GM04504 (cell line): ENCODE measurements at regions not wholly inside any gene's neighbourhood (a gene's known extent, or its start where the extent isn't known, plus 50 kb on each side); places are given as distances from the start of the nearest gene placed in this dataset.
"Not testable (repeated sequence)": the region's sequence is repeated elsewhere in the genome, so short reads cannot be mapped to it uniquely, and the experiment has no call there.

Source experiments
- DNase-seq: peaks from one replicate; pipeline ENCODE4 v3.0.0-alpha.2; 2012; ENCODE audit warnings: low read depth

GRCh38 chr13:44054525-44054924 lies 174.8 kb downstream of the LACC1 start:
- DNase-seq, result no peak

DNA sequence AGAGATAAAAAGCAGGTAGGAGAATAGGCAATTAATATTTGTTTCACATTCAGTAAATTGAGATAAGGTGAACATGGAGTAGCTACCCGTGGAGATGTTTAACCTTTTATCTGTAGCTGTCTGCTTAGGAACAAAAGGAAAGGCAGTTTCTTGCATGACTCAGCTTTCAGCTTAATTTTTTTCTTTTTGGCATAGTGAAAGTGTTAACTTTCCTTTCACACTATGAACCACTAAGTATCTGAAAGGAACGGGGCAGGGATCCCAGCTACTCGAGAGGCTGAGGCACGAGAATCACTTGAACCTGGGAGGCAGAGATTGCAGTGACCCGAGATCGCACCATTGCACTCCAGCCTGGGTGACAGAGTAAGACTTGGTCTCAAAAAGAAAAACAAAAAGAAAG lies 176.0 kb downstream of the LACC1 start:
- not testable (repeated sequence) for DNase-seq

- DNase-seq, result no peak
Observed at GRCh38 chr13:44058067-44058466, 178.4 kb downstream of the LACC1 start.

DNA sequence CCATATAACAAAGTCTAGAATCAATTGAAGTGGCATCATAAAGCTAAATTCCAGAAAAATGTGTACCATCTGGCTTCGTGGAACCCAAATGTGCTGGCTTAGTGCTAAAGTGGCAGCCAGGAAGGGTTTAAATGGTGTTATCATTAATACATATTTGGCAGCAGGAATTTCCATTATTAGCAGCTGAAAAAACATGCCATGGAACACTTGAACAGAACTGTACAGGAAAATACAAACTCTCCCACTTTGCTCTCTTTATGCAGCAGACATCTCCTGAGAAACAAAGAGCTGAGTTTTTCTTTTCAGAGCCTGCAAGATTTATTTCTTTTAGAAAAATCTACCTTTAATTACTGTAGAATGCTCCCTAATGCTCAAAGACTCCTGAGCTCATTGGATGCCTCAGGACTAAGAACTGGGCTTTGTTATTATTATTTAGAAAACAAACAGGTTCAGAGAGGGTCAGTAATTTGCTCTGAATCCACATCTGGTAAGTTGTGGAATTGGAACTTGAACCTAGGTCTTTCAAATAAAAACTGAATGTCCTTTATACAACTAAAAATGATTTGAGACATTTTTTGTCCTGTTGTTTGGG lies 179.0 kb downstream of the LACC1 start:
- DNase-seq, result no peak

DNA sequence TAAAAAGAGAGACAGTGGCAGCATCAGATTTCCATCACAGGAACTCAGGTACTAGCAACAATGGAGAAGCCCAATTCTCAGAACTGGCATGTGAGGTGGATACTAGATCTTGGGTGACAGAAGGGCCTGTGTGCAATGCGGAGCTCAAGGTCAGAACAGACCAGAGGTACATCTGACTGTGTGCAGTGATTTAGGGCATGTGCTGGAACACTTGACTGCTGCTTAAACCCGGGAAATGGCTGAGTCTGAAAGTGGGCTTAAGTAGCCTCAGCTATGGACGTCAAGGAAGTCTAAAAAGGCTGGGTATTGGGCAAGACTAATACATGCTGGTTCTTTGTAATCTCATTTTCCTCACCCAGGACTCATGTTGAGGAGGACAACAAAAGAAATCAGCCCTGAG lies 182.2 kb downstream of the LACC1 start:
- DNase-seq, result no peak

DNA sequence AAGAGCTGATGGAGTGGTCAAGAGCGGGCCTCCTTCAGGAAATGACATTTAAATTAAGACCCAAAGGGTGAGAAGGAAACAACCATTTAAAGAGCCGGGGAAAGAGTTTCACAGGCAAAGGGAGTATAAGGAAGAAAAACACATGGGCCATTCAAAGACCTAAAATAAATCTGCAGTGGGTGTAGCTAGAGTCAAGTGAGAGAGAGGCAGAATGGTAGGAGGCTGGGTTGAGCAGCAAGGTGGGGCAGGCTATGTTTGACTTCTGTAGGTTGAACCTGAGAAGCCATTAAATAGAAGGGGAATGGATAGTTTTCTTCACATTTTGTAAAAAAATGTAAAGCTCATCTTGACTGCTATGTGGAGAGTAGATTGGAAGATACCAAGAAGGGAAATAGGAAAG lies 183.8 kb downstream of the LACC1 start:
- DNase-seq, result no peak

DNA sequence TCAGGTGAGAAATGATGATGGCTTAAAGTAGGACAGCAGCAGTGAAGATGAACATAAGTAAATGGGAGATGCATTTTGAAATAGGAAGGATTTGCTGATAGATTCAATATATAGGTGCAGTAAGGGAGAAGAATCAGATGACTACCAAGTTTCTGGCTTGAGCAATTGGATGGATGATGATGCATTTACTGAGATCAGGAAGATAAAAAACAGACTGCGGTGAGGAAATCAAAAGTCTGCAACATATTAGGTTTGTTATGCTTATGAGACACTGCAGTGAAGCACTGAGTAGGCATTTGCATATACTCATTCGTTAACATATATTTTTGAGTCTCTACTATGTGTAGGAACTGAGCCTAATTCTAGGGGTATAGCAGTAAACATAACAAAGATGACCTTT lies 184.2 kb downstream of the LACC1 start:
- no peak for DNase-seq

DNA sequence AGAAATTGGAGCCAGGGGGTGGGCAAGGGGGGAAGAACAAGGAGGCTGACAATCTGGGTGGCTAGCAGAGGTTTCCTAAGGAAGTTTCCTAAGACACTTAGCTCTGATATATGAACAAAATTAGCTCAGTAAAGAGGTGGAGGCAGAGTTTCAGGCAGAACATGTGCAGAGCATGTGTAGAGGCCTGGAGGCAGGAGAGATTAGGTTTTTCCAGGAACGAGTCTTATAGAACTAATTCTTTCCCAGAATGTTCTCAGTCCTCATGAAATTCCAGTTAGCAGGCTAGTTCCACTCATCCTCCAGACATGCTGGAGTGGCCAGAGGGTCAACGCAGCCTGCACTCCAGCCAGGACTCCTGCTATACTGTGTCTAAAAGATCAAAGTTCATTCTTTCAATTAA lies 184.7 kb downstream of the LACC1 start:
- no peak for DNase-seq

DNA sequence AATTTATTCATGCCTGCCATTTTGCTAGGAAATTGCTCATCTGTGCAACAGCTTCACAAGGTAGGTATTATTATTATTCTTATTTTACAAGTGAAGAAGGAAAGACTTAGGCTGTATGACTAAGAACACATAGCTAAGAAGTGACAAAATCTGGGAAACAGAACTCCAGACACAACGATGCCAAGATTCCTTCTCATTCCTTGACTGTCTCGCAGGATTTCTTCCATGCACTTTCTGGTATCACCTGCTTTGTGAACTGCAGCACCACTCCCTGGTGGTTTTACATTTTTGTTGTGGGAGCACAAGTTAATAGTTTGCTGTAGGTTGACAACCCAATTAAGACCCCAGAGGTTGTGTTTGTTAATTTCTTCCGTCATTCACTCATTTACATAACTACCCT lies 188.5 kb downstream of the LACC1 start:
- no peak for DNase-seq

DNA sequence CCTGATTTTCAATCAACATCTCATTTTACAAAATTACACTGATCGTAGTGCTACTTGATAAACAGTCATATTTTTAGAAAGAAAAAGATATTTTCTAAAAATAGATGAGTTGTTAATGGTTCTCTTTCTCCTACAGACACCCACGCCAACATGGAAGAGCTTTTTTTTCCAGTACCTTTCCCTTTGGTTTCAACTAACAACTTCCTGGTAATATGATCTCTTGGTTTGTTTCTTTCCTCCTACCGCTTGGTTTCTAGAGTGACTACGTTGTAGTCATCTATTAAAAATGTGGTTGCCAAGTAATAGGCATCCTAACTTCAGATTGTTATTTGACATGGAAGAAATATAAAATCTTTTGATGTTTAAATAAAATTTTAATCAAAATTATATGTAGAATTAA lies 189.0 kb downstream of the LACC1 start:
- DNase-seq, result peak; percentile 18

DNA sequence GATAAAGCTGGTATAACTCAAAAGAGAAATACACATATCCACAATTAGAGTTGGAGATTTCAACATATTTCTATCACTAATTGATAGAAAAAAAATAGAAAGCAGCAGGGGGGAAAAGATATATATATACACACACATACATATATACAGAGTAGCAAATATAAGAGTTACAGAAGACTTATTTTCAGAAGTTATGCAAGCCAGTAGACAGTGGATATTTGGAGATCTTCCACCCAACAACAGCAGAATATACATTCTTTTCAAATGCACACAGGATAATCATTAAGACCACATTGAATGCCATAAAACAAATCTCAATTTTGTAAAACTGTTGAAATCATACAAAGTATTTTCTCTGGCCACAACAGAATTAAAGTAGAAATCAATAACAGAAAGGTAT lies 192.8 kb downstream of the LACC1 start:
- DNase-seq, result no peak

GRCh38 chr13:44074611-44075010 lies 194.9 kb downstream of the LACC1 start:
- DNase-seq, result no peak

GRCh38 chr13:44075113-44075512 lies 195.4 kb downstream of the LACC1 start:
- no peak for DNase-seq

DNA sequence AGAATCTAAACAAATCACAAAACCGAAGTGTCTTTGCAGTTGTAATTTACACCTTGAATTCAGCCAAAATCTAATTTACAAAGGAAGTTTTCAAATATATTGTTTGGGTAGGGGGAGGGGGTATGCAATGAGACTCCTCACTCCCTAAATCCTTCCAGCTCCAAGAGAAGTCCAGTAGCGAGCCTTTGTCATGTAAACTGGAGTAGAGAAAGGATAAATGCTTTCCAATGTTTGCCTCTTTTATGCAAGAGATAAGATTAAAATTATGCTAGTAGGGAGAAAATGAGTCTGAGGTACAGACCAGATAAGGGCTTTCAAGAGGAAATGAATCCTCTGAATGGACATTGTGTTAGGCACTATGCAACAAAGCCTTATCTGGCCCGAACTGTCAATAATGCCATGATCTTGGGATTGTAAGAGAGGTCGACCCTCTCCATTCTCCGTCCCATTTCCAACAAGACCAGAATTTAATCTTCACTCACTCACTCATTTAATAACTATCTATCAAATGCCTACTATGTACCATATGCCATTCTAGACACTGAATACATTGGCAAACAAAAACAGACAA lies 199.2 kb downstream of the LACC1 start:
- no peak for DNase-seq

- no peak for DNase-seq
Observed at GRCh38 chr13:44079413-44080205, 199.9 kb downstream of the LACC1 start.

GRCh38 chr13:44084146-44084545 lies 204.4 kb downstream of the LACC1 start:
- DNase-seq, result no peak

DNA sequence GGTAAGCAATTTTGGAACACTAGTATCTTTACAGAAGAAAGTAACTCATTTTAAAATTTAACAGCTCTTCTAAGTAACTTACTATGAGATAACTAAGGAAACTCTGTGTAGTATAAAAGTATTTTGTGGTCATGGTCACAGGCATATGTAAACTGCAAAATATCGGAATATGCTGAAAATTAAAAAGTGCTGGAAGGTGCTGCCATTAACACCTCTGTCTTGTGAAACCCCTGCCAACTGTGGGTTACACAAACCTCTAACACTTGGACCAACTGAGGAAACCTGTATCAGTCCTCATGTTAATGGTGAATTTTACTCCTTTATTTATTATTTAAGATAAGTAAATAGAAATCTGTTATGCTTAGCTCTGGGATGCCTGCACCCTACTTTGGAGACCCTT lies 206.7 kb downstream of the LACC1 start:
- no peak for DNase-seq

- no peak for DNase-seq
Observed at GRCh38 chr13:44088411-44088810, 208.7 kb downstream of the LACC1 start.

DNA sequence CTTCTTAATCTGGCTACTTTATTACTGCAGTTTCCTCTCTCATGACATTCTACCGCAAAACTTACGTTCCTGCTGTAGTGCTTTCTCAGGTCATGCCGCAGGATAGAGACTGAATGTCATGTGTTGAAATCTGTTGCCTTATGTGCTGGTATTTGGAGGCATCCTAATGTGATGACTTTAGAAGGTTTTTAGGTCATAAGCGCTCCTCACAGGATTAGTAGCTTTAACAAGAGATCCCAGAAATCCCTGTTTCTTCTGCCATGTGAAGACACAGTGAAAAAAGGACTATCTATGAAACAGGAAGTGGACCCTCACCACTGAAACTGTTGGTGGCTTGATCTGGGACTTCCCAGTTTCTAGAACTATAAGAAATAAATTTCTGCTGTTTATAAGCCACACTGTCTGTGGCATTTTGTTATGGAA lies 209.3 kb downstream of the LACC1 start:
- DNase-seq, result no peak

DNA sequence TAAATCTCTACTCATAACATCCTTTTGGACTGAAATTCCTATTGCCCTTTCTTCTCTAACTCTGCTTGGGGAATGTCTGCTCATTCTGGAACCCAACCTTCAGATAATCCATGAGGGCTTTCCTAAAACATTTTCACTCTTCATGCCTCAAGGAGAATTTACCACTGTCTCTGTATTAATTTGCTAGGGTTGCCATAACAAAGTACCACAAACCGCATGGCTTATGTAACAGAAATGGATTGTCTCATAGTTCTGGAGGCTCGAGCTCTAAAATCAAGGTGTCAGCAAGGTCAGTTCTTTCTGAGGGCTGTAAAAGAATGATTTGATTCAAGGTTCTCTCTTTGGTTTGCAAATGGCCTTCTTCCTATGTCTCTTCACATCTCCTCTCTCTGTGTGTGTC lies 209.7 kb downstream of the LACC1 start:
- DNase-seq, result no peak

DNA sequence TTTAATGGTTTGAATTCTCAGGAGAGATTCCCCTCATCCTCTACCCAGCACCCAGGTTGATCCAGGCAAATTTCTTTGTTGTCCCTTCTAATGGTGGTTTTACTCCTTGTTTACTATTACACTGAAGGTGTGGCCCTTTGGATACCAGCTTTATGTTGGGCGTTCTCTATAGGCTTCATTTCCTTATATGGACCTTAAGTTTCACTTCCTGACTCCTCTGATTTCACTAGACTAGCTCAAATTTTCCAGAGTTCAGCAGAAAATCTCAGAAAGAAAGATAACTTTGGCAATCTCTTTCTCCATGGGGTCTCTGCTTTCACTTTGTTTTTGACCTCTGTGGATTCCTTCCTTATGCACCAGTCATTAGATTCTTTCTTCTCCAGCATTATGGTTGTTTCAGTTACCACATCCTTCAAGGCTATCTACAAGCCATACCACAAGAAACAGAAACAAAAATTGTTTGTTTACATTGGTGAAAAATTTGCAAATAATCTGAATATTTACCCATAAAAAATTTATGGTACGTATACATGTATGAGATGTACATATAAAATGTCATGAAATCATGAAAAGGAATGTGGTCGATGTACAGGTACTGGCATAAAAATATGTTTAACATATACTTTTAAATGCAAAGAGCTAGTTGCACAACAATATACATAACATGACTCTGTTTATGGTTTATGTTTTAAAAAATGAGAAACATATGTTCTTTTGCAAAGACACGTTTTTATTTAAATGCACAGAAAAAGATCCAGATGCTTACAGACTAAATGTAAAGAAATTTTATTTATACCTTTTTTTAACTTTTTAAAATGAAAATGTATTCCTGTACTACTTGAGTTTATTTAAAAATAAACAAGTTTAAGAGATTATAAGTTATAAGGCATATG lies 212.6 kb downstream of the LACC1 start:
- no peak for DNase-seq
